ENCODE measurements at regions not wholly inside any gene's neighbourhood (a gene's known extent, or its start where the extent isn't known, plus 50 kb on each side); places are given as distances from the start of the nearest gene placed in this dataset.

DNA sequence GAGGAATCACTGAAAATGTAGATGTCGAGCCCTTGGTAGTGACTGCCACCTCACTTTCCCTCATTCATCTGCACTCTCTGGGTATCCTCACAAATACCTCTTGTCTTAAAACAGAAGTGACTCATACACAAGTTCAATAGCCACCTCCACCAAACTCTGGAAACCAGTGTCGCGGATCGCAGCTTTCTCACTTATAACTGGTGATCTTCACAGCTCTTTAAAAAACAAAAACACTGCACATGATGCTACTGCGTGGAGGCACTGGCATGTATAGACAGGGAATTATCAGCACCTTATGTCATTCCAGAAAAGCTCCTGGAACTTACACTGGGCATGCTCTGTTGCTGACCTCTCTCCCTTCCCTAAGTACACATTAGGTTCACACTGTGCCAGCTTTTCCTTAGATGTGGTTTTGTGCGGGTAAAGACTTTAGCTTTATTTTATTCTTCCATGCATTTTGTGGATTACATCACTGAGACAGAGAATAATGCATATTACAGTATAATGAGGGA lies 425.5 kb upstream of the CADM1 start:
- TF ChIP-seq, protein P1, sequence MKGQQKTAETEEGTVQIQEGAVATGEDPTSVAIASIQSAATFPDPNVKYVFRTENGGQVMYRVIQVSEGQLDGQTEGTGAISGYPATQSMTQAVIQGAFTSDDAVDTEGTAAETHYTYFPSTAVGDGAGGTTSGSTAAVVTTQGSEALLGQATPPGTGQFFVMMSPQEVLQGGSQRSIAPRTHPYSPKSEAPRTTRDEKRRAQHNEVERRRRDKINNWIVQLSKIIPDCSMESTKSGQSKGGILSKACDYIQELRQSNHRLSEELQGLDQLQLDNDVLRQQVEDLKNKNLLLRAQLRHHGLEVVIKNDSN (IDR thresholded peaks at IDR 0.05; ENCODE audit: borderline replicate concordance, low read depth), result no peak
- TF ChIP-seq, protein P2, sequence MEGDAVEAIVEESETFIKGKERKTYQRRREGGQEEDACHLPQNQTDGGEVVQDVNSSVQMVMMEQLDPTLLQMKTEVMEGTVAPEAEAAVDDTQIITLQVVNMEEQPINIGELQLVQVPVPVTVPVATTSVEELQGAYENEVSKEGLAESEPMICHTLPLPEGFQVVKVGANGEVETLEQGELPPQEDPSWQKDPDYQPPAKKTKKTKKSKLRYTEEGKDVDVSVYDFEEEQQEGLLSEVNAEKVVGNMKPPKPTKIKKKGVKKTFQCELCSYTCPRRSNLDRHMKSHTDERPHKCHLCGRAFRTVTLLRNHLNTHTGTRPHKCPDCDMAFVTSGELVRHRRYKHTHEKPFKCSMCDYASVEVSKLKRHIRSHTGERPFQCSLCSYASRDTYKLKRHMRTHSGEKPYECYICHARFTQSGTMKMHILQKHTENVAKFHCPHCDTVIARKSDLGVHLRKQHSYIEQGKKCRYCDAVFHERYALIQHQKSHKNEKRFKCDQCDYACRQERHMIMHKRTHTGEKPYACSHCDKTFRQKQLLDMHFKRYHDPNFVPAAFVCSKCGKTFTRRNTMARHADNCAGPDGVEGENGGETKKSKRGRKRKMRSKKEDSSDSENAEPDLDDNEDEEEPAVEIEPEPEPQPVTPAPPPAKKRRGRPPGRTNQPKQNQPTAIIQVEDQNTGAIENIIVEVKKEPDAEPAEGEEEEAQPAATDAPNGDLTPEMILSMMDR (IDR thresholded peaks at IDR 0.05), result no peak
- TF ChIP-seq TAF1 (IDR thresholded peaks at IDR 0.05; ENCODE audit: borderline replicate concordance, low read depth, low read length), result no peak

All from SK-N-SH (cell line).